ENCODE measurements at regions not wholly inside any gene's neighbourhood (a gene's known extent, or its start where the extent isn't known, plus 50 kb on each side); places are given as distances from the start of the nearest gene placed in this dataset.

GRCh38 chr12:25670076-25671055 is 117.3 kb upstream of the LMNTD1 start:
- H3K4me1 ChIP-seq: no peaks in the 10 kb centered on the region
- H3K27ac ChIP-seq: no peak overlapping the region
- DNase-seq: no peak
- intact Hi-C loops (cut with DNase I; ENCODE audit: low total_unique reads): no loop called here
- no peak overlapping the region for H3K4me3 ChIP-seq
- H3K9me3 ChIP-seq: no peaks in the 10 kb centered on the region
- no peak for TF ChIP-seq CTCF (IDR thresholded peaks at IDR 0.05 in 8 of 11, conservative IDR thresholded peaks at IDR 0.05 in 3 of 11)
- H3K27me3 ChIP-seq (replicated peaks in 1 of 7): peaks cover 0 to 12% (median 0%) of the 10 kb centered on the region in 7 donors
- H3K36me3 ChIP-seq: no peaks in the 10 kb centered on the region
- WGBS, 5 donors: 75 to 86% (median 84%) methylated on average over 5 of the region's 5 CpGs

- intact Hi-C loops (cut with DNase I; ENCODE audit: low total_unique reads): no loop called here
- Histone ChIP-seq H3K36me3 (no peaks in the 10 kb centered on the region), H3K4me1 (no peaks in the 10 kb centered on the region), H3K4me3 (no peak overlapping the region), H3K27ac (no peak overlapping the region), H3K27me3 (replicated peaks in 1 of 7) (peaks cover 0 to 4% (median 0%) of the 10 kb centered on the region in 7 donors), H3K9me3 (no peaks in the 10 kb centered on the region)
- DNase-seq: no peak
- TF ChIP-seq CTCF (IDR thresholded peaks at IDR 0.05 in 8 of 11, conservative IDR thresholded peaks at IDR 0.05 in 3 of 11): no peak
- no peak for TF ChIP-seq POLR2AphosphoS5 (IDR thresholded peaks at IDR 0.05)
- TF ChIP-seq POLR2A (IDR thresholded peaks at IDR 0.05): no peak
- WGBS, 5 donors: 50 to 72% (median 55%) methylated on average over 2 of the region's 2 CpGs
These were observed 122.7 kb upstream of the LMNTD1 start for GRCh38 chr12:25675808-25676207.

GRCh38 chr12:25677232-25677937 is 124.3 kb upstream of the LMNTD1 start:
- 79 to 87% (median 81%) methylated on average over 4 of the region's 4 CpGs for WGBS, 5 donors
- Histone ChIP-seq H3K27me3 (replicated peaks in 1 of 7) (peaks cover 0 to 4% (median 0%) of the 10 kb centered on the region in 7 donors), H3K27ac (no peak overlapping the region), H3K4me1 (no peaks in the 10 kb centered on the region), H3K4me3 (no peak overlapping the region), H3K9me3 (no peaks in the 10 kb centered on the region), H3K36me3 (no peaks in the 10 kb centered on the region)
- TF ChIP-seq POLR2A (IDR thresholded peaks at IDR 0.05): no peak
- TF ChIP-seq POLR2AphosphoS5 (IDR thresholded peaks at IDR 0.05): no peak
- TF ChIP-seq CTCF (IDR thresholded peaks at IDR 0.05 in 8 of 11, conservative IDR thresholded peaks at IDR 0.05 in 3 of 11): no peak
- intact Hi-C loops (cut with DNase I; ENCODE audit: low total_unique reads): no loop called here
- DNase-seq: no peak

- intact Hi-C loops (cut with DNase I; ENCODE audit: low total_unique reads): no loop called here
- Histone ChIP-seq H3K27ac (no peak overlapping the region), H3K4me1 (no peaks in the 10 kb centered on the region), H3K27me3 (replicated peaks in 1 of 7) (peaks cover 0 to 6% (median 0%) of the 10 kb centered on the region in 7 donors), H3K36me3 (no peaks in the 10 kb centered on the region), H3K4me3 (no peak overlapping the region), H3K9me3 (peaks cover 0 to 7% (median 0%) of the 10 kb centered on the region in 8 donors)
- TF ChIP-seq POLR2AphosphoS5 (IDR thresholded peaks at IDR 0.05) (no peak), POLR2A (IDR thresholded peaks at IDR 0.05) (no peak), CTCF (IDR thresholded peaks at IDR 0.05 in 8 of 11, conservative IDR thresholded peaks at IDR 0.05 in 3 of 11) (no peak)
- WGBS, 5 donors: 83 to 90% (median 87%) methylated on average over 4 of the region's 4 CpGs
- no peak for DNase-seq
These were observed 128.5 kb upstream of the LMNTD1 start for GRCh38 chr12:25681580-25681979.

Data from spleen (tissue), 11 donors.